ENCODE measurements at regions not wholly inside any gene's neighbourhood (a gene's known extent, or its start where the extent isn't known, plus 50 kb on each side); places are given as distances from the start of the nearest gene placed in this dataset.

- Histone ChIP-seq H3K9me3 (ENCODE audit: control insufficient read depth in 2 of 3, insufficient read depth in 1 of 3, low read length in 3 of 3) (no peaks in the 10 kb centered on the region), H3K4me1 (ENCODE audit: control insufficient read depth in 2 of 3, insufficient read depth in 2 of 3, low read depth in 1 of 3, low read length in 3 of 3) (no peaks in the 10 kb centered on the region), H3K4me3 (ENCODE audit: low read length in 3 of 3) (no peak overlapping the region), H3K36me3 (ENCODE audit: control insufficient read depth in 2 of 3, insufficient read depth in 3 of 3, low read length in 3 of 3) (no peaks in the 10 kb centered on the region), H3K27me3 (ENCODE audit: control insufficient read depth, insufficient read depth, low read length) (no peaks in the 10 kb centered on the region), H3K27ac (ENCODE audit: low read depth in 2 of 2, low read length in 2 of 2) (no peak overlapping the region), H3K9ac (ENCODE audit: low read length in 3 of 3) (no peak overlapping the region)
- DNase-seq (no peak), FAIRE-seq (no peak)
- intact Hi-C loops (cut with DNase I): no loop called here
- no peak for TF ChIP-seq CTCF (IDR thresholded peaks at IDR 0.05; ENCODE audit: borderline replicate concordance, extremely low read depth, insufficient read depth)
These were observed 126.2 kb upstream of the MRPS22 start for GRCh38 chr3:139217633-139218032.

- Histone ChIP-seq H3K36me3 (ENCODE audit: control insufficient read depth in 2 of 3, insufficient read depth in 3 of 3, low read length in 3 of 3) (no peaks in the 10 kb centered on the region), H3K27ac (ENCODE audit: low read depth in 2 of 2, low read length in 2 of 2) (no peak overlapping the region), H3K4me1 (ENCODE audit: control insufficient read depth in 2 of 3, insufficient read depth in 2 of 3, low read depth in 1 of 3, low read length in 3 of 3) (no peaks in the 10 kb centered on the region), H3K4me3 (ENCODE audit: low read length in 3 of 3) (no peak overlapping the region), H3K9me3 (ENCODE audit: control insufficient read depth in 2 of 3, insufficient read depth in 1 of 3, low read length in 3 of 3) (no peaks in the 10 kb centered on the region), H3K9ac (ENCODE audit: low read length in 3 of 3) (no peak overlapping the region), H3K27me3 (ENCODE audit: control insufficient read depth, insufficient read depth, low read length) (no peaks in the 10 kb centered on the region)
- no peak for TF ChIP-seq CTCF (IDR thresholded peaks at IDR 0.05; ENCODE audit: borderline replicate concordance, extremely low read depth, insufficient read depth)
- FAIRE-seq: no peak
- DNase-seq: no peak
- intact Hi-C loops (cut with DNase I): no loop called here
These were observed 125.8 kb upstream of the MRPS22 start for GRCh38 chr3:139218046-139218445.

GRCh38 chr3:139219463-139219862, 124.4 kb upstream of the MRPS22 start:
- Histone ChIP-seq H3K9me3 (ENCODE audit: control insufficient read depth in 2 of 3, insufficient read depth in 1 of 3, low read length in 3 of 3) (no peaks in the 10 kb centered on the region), H3K9ac (ENCODE audit: low read length in 3 of 3) (no peak overlapping the region), H3K27ac (ENCODE audit: low read depth in 2 of 2, low read length in 2 of 2) (no peak overlapping the region), H3K4me3 (ENCODE audit: low read length in 3 of 3) (no peak overlapping the region), H3K36me3 (ENCODE audit: control insufficient read depth in 2 of 3, insufficient read depth in 3 of 3, low read length in 3 of 3) (no peaks in the 10 kb centered on the region), H3K4me1 (ENCODE audit: control insufficient read depth in 2 of 3, insufficient read depth in 2 of 3, low read depth in 1 of 3, low read length in 3 of 3) (no peaks in the 10 kb centered on the region), H3K27me3 (ENCODE audit: control insufficient read depth, insufficient read depth, low read length) (no peaks in the 10 kb centered on the region)
- no peak for DNase-seq
- TF ChIP-seq CTCF (IDR thresholded peaks at IDR 0.05; ENCODE audit: borderline replicate concordance, extremely low read depth, insufficient read depth): no peak
- intact Hi-C loops (cut with DNase I): no loop called here
- FAIRE-seq: no peak

- no peak overlapping the region for H3K4me3 ChIP-seq (ENCODE audit: low read length in 3 of 3)
- DNase-seq (no peak), FAIRE-seq (no peak)
- no peaks in the 10 kb centered on the region for H3K4me1 ChIP-seq (ENCODE audit: control insufficient read depth in 2 of 3, insufficient read depth in 2 of 3, low read depth in 1 of 3, low read length in 3 of 3)
- no peaks in the 10 kb centered on the region for H3K9me3 ChIP-seq (ENCODE audit: control insufficient read depth in 2 of 3, insufficient read depth in 1 of 3, low read length in 3 of 3)
- TF ChIP-seq CTCF (IDR thresholded peaks at IDR 0.05; ENCODE audit: borderline replicate concordance, extremely low read depth, insufficient read depth): no peak
- no peak overlapping the region for H3K9ac ChIP-seq (ENCODE audit: low read length in 3 of 3)
- no peaks in the 10 kb centered on the region for H3K27me3 ChIP-seq (ENCODE audit: control insufficient read depth, insufficient read depth, low read length)
- H3K36me3 ChIP-seq (ENCODE audit: control insufficient read depth in 2 of 3, insufficient read depth in 3 of 3, low read length in 3 of 3): no peaks in the 10 kb centered on the region
- intact Hi-C loops (cut with DNase I): no loop called here
- H3K27ac ChIP-seq (ENCODE audit: low read depth in 2 of 2, low read length in 2 of 2): no peak overlapping the region
These were observed 121.6 kb upstream of the MRPS22 start for GRCh38 chr3:139222100-139222657.

Data from kidney (tissue), 13 donors.